ENCODE measurements at regions not wholly inside any gene's neighbourhood (a gene's known extent, or its start where the extent isn't known, plus 50 kb on each side); places are given as distances from the start of the nearest gene placed in this dataset.

DNA sequence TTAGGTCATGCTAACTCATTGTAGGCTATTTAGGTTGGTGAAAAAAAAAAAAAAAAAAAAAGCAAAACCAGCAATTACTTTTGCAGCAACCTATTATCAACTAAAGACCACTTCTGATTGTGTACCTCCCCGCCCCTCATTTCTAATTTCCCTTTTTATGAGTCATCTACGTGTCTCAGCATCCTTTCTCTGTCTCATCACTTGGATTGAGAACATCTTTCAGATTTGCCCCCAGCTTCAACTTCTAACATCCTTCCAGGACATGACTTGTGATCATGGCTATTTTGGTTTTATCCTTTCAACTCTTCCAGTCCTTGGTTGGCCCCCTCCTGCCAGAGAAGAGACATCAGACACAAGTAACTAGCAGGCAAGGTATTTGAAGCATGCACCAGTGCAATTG is 156.7 kb upstream of the CCN2 start:
- TF ChIP-seq POLR2A (IDR thresholded peaks at IDR 0.05; ENCODE audit: low read depth, low read length) (no peak), POLR2AphosphoS5 (IDR thresholded peaks at IDR 0.05; ENCODE audit: low read depth, low read length) (no peak)
